ENCODE measurements at regions not wholly inside any gene's neighbourhood (a gene's known extent, or its start where the extent isn't known, plus 50 kb on each side); places are given as distances from the start of the nearest gene placed in this dataset.

DNA sequence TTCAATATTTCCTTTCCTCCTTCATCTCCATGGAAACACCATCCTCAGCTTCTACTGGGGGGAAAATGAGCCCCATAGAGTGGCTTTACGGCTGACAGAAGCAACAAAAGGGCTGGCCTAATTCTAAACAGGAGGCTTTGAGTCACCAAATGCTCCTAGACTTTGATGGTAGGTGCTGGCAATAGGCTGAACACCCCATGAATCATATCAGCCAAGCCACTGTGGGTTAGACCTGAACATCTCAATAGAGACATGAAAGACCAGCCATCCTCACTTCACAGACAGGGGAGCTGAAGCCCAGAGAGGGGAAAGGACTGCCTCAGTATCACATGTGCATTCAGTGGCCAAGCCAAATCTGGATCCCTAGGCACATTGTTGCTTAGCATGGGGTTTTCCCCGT, 107.6 kb downstream of the AMER1 start:
- in situ Hi-C loops (cut with MboI; ENCODE audit: low pct_unique_long_range_greater_than_20kb, low sequenced_read_pairs, unreplicated experiment): no loop called here
- TF ChIP-seq, protein P1, sequence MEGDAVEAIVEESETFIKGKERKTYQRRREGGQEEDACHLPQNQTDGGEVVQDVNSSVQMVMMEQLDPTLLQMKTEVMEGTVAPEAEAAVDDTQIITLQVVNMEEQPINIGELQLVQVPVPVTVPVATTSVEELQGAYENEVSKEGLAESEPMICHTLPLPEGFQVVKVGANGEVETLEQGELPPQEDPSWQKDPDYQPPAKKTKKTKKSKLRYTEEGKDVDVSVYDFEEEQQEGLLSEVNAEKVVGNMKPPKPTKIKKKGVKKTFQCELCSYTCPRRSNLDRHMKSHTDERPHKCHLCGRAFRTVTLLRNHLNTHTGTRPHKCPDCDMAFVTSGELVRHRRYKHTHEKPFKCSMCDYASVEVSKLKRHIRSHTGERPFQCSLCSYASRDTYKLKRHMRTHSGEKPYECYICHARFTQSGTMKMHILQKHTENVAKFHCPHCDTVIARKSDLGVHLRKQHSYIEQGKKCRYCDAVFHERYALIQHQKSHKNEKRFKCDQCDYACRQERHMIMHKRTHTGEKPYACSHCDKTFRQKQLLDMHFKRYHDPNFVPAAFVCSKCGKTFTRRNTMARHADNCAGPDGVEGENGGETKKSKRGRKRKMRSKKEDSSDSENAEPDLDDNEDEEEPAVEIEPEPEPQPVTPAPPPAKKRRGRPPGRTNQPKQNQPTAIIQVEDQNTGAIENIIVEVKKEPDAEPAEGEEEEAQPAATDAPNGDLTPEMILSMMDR (IDR thresholded peaks at IDR 0.05; ENCODE audit: extremely low read depth, insufficient read depth, missing control alignments): no peak
- no peak for DNase-seq (ENCODE audit: low spot score)

DNA sequence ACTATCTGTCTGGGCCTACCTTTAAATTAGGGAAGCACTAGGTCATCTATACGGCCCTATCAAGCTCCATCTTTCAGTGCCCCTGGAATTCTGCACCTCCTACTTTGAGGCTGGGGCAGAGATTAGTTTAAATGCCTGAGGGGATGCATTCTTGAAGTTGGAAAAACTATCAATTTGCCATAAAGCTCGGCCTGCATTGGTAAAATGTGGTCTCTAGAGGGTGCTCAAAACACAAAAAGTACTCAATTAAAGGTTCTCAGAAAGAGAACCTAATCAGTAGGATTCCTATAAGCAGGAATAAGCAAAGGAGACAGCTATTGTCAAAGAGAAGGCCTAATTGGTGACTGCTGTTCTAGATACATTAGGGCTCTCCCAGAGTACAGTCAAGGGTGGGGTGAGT, 111.7 kb downstream of the AMER1 start:
- TF ChIP-seq, protein P1 (IDR thresholded peaks at IDR 0.05; ENCODE audit: extremely low read depth, insufficient read depth, missing control alignments): peak; percentile 43
- DNase-seq (ENCODE audit: low spot score): no peak
- in situ Hi-C loops (cut with MboI; ENCODE audit: low pct_unique_long_range_greater_than_20kb, low sequenced_read_pairs, unreplicated experiment): no loop called here

Data from GM13977 (cell line).